Esophagus squamous epithelium (tissue), 4 donors: ENCODE measurements at regions not wholly inside any gene's neighbourhood (a gene's known extent, or its start where the extent isn't known, plus 50 kb on each side); places are given as distances from the start of the nearest gene placed in this dataset.

Experiments used
- CTCF ChIP-seq, 6 experiments: fragments of 450-650 bp in 4 of 6; fragments of 200-600 bp in 2 of 6; sonication (generic) in 2 of 6; IDR thresholded peaks; one replicate each; pipeline ENCODE4 v1.5.1; 2016 to 2019; ENCODE audit warnings: antibody characterized with exemption in 6 of 6, mild to moderate bottlenecking in 4 of 6, moderate library complexity in 4 of 6
- POLR2A ChIP-seq, 4 donors: fragments of 450-650 bp; IDR thresholded peaks; one replicate each; pipeline ENCODE4 v1.6.1; 2017; ENCODE audit warnings: antibody characterized with exemption in 4 of 4, mild to moderate bottlenecking in 4 of 4, moderate library complexity in 3 of 4

DNA sequence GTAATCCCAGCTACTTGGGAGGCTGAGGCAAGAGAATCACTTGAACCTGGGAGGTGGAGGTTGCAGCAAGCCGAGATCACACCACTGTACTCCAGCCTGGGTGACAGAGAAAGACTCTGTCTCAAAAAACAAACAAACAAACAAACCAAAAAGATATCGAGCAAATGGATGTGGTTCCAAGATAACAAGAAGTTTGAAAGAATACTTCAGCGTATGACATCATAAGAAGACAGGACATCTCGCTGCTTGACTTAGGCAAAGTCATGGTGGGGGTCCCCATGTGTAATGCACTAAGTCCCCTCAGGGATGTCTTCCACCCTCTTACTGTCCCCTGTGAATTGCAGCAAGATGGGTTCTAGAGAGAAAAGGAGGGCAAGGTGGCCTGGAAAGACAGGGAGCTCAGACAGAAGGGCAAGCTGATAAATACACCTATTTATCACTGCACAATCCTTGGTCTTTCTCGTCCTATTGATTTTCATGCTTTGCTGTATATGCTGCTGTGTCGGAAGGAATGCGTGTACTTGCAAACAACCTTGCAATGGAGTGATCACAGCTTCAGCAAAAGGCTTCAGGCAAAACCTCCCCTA lies 115.0 kb downstream of the BDH1 start:
- TF ChIP-seq CTCF (IDR thresholded peaks at IDR 0.05) (no peak), POLR2A (IDR thresholded peaks at IDR 0.05) (no peak)
